ENCODE measurements at regions not wholly inside any gene's neighbourhood (a gene's known extent, or its start where the extent isn't known, plus 50 kb on each side); places are given as distances from the start of the nearest gene placed in this dataset.

GRCh38 chr12:84698576-84699333 is 213.8 kb downstream of the SLC6A15 start:
- TF ChIP-seq CTCF (IDR thresholded peaks at IDR 0.05), result no peak
- TF ChIP-seq POLR2A (IDR thresholded peaks at IDR 0.05), result no peak
- TF ChIP-seq EP300 (IDR thresholded peaks at IDR 0.05), result no peak

All from upper lobe of left lung (tissue), 4 donors.